Tibial nerve (tissue), 4 donors: ENCODE measurements at regions not wholly inside any gene's neighbourhood (a gene's known extent, or its start where the extent isn't known, plus 50 kb on each side); places are given as distances from the start of the nearest gene placed in this dataset.

Experiments
- EP300 ChIP-seq, 2 donors: sonication (generic); formaldehyde crosslinking; IDR thresholded peaks; one replicate each; pipeline ENCODE4 v1.6.1; 2017; ENCODE audit warnings: antibody characterized with exemption in 2 of 2, mild to moderate bottlenecking in 1 of 2
- POLR2A ChIP-seq, 2 donors: fragments of 450-650 bp; IDR thresholded peaks; one replicate each; pipeline ENCODE4 v1.6.1; 2017; ENCODE audit warnings: antibody characterized with exemption in 2 of 2, mild to moderate bottlenecking in 2 of 2, moderate library complexity in 2 of 2
- TF ChIP-seq, protein P1 (sequence below), 5 experiments: fragments of 200-600 bp in 3 of 5; fragments of 450-650 bp in 2 of 5; sonication (generic) in 3 of 5; IDR thresholded peaks; one replicate each; pipeline ENCODE4 v1.5.1; 2016 to 2019; ENCODE audit warnings: antibody characterized with exemption in 5 of 5, mild to moderate bottlenecking in 3 of 5, moderate library complexity in 2 of 5

DNA sequence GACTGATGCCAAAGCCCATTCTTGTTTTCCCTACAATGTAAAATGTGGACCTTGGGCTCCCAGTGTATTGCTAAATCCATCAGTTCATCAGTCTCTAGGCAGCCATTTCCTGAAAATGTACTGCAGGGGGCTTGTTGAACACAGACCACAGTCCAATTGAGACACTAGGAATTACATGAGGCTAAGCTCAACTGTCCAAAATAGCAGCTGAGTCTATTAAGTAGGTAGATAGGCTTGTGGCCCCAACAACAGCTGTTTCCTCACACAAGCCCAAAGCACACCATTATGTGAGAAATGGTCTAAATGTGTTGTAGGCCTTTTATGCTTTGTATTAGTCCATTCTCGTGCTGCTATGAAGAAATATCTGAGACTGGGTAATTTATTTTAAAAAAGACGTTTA lies 60.0 kb upstream of the PAK3 start:
- no peak for TF ChIP-seq EP300 (IDR thresholded peaks at IDR 0.05)
- no peak for TF ChIP-seq POLR2A (IDR thresholded peaks at IDR 0.05)
- TF ChIP-seq, protein P1, sequence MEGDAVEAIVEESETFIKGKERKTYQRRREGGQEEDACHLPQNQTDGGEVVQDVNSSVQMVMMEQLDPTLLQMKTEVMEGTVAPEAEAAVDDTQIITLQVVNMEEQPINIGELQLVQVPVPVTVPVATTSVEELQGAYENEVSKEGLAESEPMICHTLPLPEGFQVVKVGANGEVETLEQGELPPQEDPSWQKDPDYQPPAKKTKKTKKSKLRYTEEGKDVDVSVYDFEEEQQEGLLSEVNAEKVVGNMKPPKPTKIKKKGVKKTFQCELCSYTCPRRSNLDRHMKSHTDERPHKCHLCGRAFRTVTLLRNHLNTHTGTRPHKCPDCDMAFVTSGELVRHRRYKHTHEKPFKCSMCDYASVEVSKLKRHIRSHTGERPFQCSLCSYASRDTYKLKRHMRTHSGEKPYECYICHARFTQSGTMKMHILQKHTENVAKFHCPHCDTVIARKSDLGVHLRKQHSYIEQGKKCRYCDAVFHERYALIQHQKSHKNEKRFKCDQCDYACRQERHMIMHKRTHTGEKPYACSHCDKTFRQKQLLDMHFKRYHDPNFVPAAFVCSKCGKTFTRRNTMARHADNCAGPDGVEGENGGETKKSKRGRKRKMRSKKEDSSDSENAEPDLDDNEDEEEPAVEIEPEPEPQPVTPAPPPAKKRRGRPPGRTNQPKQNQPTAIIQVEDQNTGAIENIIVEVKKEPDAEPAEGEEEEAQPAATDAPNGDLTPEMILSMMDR (IDR thresholded peaks at IDR 0.05) = no peak
